ENCODE measurements at regions not wholly inside any gene's neighbourhood (a gene's known extent, or its start where the extent isn't known, plus 50 kb on each side); places are given as distances from the start of the nearest gene placed in this dataset.

- TF ChIP-seq, protein P1, sequence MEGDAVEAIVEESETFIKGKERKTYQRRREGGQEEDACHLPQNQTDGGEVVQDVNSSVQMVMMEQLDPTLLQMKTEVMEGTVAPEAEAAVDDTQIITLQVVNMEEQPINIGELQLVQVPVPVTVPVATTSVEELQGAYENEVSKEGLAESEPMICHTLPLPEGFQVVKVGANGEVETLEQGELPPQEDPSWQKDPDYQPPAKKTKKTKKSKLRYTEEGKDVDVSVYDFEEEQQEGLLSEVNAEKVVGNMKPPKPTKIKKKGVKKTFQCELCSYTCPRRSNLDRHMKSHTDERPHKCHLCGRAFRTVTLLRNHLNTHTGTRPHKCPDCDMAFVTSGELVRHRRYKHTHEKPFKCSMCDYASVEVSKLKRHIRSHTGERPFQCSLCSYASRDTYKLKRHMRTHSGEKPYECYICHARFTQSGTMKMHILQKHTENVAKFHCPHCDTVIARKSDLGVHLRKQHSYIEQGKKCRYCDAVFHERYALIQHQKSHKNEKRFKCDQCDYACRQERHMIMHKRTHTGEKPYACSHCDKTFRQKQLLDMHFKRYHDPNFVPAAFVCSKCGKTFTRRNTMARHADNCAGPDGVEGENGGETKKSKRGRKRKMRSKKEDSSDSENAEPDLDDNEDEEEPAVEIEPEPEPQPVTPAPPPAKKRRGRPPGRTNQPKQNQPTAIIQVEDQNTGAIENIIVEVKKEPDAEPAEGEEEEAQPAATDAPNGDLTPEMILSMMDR (IDR thresholded peaks at IDR 0.05) = no peak
- no peak for TF ChIP-seq ZFX (IDR thresholded peaks at IDR 0.05; ENCODE audit: borderline replicate concordance)
These were observed 129.1 kb upstream of the CARMIL1 start for GRCh38 chr6:25150031-25150430.
